Heart left ventricle (tissue), 13 donors: ENCODE measurements at regions not wholly inside any gene's neighbourhood (a gene's known extent, or its start where the extent isn't known, plus 50 kb on each side); places are given as distances from the start of the nearest gene placed in this dataset.

ENCODE experiments used
- POLR2A ChIP-seq, 2 donors: fragments of 450-650 bp; IDR thresholded peaks; one replicate each; pipeline ENCODE4 v1.6.1; 2017; ENCODE audit warnings: antibody characterized with exemption in 2 of 2, mild to moderate bottlenecking in 2 of 2, moderate library complexity in 2 of 2
- TF ChIP-seq, protein P1 (sequence below), 12 donors: fragments of 200-600 bp; sonication (generic) in 4 of 12; IDR thresholded peaks; one replicate each; pipeline versions ENCODE4 v1.5.0 to v1.8.0; 2018 to 2022; ENCODE audit warnings: antibody characterized with exemption in 12 of 12, mild to moderate bottlenecking in 5 of 12
- donor health status: ischemic (EF 13 %, LVEDD 7.1; RV severe dilation, severe dysfunction).
- donor health status: DM: no; HTN: yes; CAD: no.
- donor health status: DM: no; HTN: no; CAD: no.
- donor health status: ischemic (EF 25% LVEDD 6.9; RV normal size, moderate dysfunction).
- donor health status: ischemic (EF 25% LVEDD 5.7; RV mildly dilated, moderate dysfunction).
- donor health status: ischemic (EF 35%, LVEDD 5.7; RV mildly dilated, moderate dysfunction).
- donor health status: nonischemic (EF 11% LVEDD 7.7; RV severe dilation, severe dysfunction).
- donor health status: DM: yes; HTN: yes; CAD: no.
- donor health status: PGD.
- donor health status: ischemic (EF 29% LVEDD 5.4; RV normal size, mild dysfunction).
- donor health status: nonischemic (EF 23%, LVEDD 6.1; RV moderate dilation, normal function).

DNA sequence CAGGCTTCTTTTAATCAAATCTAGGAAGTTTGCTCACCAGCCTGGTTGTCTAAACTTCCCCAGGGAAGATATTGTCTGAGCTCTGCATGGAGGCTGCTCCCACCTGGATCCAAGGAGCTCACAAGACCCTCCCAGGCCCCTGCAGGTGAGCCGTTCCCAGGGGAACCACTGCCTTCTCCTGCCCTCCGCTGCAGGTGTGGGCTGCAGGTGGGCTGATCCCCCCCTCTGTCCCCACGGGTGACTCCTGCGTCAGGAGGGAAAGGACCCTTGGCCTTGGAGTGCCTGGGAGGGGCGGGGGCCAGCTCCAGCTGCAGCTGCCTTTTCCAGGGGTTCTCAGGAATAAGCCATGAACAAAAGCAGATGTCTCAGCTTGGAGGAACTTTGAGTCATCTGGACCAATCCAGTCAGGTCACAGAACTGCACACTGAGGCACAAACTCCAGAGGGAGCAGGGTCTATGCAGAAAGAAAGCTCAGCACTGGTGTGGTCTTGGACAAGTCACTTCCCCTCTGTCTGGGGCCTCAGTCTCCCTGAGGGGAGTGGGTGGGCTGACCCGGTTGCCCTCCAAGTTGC, 246.6 kb upstream of the RTL1 start:
- TF ChIP-seq, protein P1, sequence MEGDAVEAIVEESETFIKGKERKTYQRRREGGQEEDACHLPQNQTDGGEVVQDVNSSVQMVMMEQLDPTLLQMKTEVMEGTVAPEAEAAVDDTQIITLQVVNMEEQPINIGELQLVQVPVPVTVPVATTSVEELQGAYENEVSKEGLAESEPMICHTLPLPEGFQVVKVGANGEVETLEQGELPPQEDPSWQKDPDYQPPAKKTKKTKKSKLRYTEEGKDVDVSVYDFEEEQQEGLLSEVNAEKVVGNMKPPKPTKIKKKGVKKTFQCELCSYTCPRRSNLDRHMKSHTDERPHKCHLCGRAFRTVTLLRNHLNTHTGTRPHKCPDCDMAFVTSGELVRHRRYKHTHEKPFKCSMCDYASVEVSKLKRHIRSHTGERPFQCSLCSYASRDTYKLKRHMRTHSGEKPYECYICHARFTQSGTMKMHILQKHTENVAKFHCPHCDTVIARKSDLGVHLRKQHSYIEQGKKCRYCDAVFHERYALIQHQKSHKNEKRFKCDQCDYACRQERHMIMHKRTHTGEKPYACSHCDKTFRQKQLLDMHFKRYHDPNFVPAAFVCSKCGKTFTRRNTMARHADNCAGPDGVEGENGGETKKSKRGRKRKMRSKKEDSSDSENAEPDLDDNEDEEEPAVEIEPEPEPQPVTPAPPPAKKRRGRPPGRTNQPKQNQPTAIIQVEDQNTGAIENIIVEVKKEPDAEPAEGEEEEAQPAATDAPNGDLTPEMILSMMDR (IDR thresholded peaks at IDR 0.05), result no peak
- TF ChIP-seq POLR2A (IDR thresholded peaks at IDR 0.05), result no peak
